ENCODE measurements at regions not wholly inside any gene's neighbourhood (a gene's known extent, or its start where the extent isn't known, plus 50 kb on each side); places are given as distances from the start of the nearest gene placed in this dataset.
A peak's percentile ranks its signal among the peaks of the same experiment; 100 is the strongest.

GRCh38 chr5:134465816-134466240 is 54.1 kb upstream of the CDKN2AIPNL start (continued):
- TF ChIP-seq ARID4B (CRISPR knock-in tag; IDR thresholded peaks at IDR 0.05) (no peak), PREB (CRISPR knock-in tag; IDR thresholded peaks at IDR 0.05) (0 out of 2 replicates have a peak, but pooled peaks have one; percentile 68), CBX1 (IDR thresholded peaks at IDR 0.05; ENCODE audit: low read depth) (0 out of 2 replicates have a peak, but pooled peaks have one; percentile 52), RNF2 (IDR thresholded peaks at IDR 0.05) (peak; percentile 92), TFAM (CRISPR knock-in tag; conservative IDR thresholded peaks at IDR 0.05) (no peak), SMAD4 (CRISPR knock-in tag; conservative IDR thresholded peaks at IDR 0.05) (peak; percentile 72; the same call in 1 of the 2 replicates), NR4A1 (CRISPR knock-in tag; IDR thresholded peaks at IDR 0.05) (no peak), NR4A1 (tag; IDR thresholded peaks at IDR 0.05) (peak; percentile 47; the same call in 1 of the 2 replicates), CBX3 (IDR thresholded peaks at IDR 0.05; ENCODE audit: borderline replicate concordance in 1 of 2, low read length in 2 of 2) (peak in 1 of 2 experiments; percentile 19; a peak in 1 of 3 replicates), SMARCC2 (IDR thresholded peaks at IDR 0.05; ENCODE audit: low read depth) (0 out of 2 replicates have a peak, but pooled peaks have one; percentile 63), MBD2 (IDR thresholded peaks at IDR 0.05; ENCODE audit: borderline replicate concordance, low read depth) (peak; percentile 78; the same call in 1 of the 2 replicates), POLR2H (tag; IDR thresholded peaks at IDR 0.05; ENCODE audit: low read depth) (peak; percentile 83), ZNF592 (IDR thresholded peaks at IDR 0.05) (peak; percentile 82), RBFOX2 (IDR thresholded peaks at IDR 0.05; ENCODE audit: low read depth, low read length) (peak; percentile 89)
- TF ChIP-seq, protein P1, sequence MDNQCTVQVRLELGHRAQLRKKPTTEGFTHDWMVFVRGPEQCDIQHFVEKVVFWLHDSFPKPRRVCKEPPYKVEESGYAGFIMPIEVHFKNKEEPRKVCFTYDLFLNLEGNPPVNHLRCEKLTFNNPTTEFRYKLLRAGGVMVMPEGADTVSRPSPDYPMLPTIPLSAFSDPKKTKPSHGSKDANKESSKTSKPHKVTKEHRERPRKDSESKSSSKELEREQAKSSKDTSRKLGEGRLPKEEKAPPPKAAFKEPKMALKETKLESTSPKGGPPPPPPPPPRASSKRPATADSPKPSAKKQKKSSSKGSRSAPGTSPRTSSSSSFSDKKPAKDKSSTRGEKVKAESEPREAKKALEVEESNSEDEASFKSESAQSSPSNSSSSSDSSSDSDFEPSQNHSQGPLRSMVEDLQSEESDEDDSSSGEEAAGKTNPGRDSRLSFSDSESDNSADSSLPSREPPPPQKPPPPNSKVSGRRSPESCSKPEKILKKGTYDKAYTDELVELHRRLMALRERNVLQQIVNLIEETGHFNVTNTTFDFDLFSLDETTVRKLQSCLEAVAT (IDR thresholded peaks at IDR 0.05), result peak in 1 of 2 experiments; percentile 54; a peak in 1 of 4 replicates

Data from K562 (cell line).